ENCODE measurements at regions not wholly inside any gene's neighbourhood (a gene's known extent, or its start where the extent isn't known, plus 50 kb on each side); places are given as distances from the start of the nearest gene placed in this dataset.

DNA sequence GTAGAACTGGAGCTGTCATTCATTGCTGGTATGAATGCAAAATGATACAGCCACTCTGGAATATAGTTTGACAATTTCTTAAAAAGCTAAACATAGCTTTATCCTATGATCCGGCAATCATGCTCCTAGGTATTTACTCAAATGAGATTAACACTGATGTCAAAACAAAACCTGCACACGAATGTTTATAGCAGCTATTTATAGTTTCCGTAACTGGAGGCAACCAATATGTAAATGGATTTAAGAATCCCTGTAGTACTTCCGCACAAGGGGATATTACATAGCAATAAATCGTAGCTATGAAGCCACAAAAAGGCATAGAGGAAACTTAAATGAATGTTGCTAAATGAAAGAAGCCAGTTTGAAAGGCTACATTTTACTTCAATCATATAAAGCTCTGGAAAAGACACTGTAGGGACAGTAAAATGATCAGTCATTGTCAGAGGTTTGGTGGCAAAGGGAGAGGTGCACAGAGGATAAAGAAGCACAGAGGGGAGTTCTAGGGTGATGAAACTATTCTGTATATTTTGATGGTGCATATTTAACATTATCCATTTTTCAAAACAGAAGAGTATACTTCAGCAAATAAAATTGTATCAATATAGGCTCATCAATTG, 1893.0 kb upstream of the PCDH20 start:
- Histone ChIP-seq H3K4me1 (ENCODE audit: control insufficient read depth in 1 of 2, insufficient read depth in 2 of 2, low read length in 2 of 2) (no peaks in the 10 kb centered on the region), H3K27ac (ENCODE audit: low read depth, low read length) (no peak overlapping the region), H3K27me3 (ENCODE audit: insufficient read depth, low read length) (no peaks in the 10 kb centered on the region), H4K20me1 (ENCODE audit: insufficient read depth) (no peaks in the 10 kb centered on the region), H3K4me2 (ENCODE audit: low read length) (no peak overlapping the region), H2AFZ (ENCODE audit: low read depth, low read length, poor library complexity, severe bottlenecking) (no peak overlapping the region), H3K79me2 (ENCODE audit: insufficient read depth, low read length) (no peaks in the 10 kb centered on the region), H3K36me3 (ENCODE audit: control insufficient read depth in 1 of 2, insufficient read depth in 2 of 2, low read length in 2 of 2) (no peaks in the 10 kb centered on the region), H3K4me3 (replicated peaks in 1 of 2; ENCODE audit: low read depth in 1 of 2, low read length in 2 of 2) (no peak overlapping the region), H3K9me3 (ENCODE audit: control insufficient read depth in 1 of 2, insufficient read depth in 1 of 2, low read depth in 1 of 2, low read length in 2 of 2) (no peaks in the 10 kb centered on the region), H3K9me2 (ENCODE audit: insufficient read depth) (no peaks in the 10 kb centered on the region), H3K9ac (ENCODE audit: low read length) (no peak overlapping the region)
- POLR2A ChIA-PET, result no interaction called here
- ATAC-seq, result no peak
- CTCF ChIA-PET, result no interaction called here
- RAD21 ChIA-PET (ENCODE audit: low non-redundant PET in 1 of 2, low total read pairs in 2 of 2, uncharacterized antibody in 2 of 2, unreplicated experiment in 2 of 2), result no interaction called here
- DNase-seq (ENCODE audit: low read depth, low spot score), result no peak
- TF ChIP-seq EZH2 (IDR thresholded peaks at IDR 0.05), result no peak
- no peak for TF ChIP-seq EZH2phosphoT487 (IDR thresholded peaks at IDR 0.05; ENCODE audit: borderline replicate concordance)
- TF ChIP-seq, protein P1, sequence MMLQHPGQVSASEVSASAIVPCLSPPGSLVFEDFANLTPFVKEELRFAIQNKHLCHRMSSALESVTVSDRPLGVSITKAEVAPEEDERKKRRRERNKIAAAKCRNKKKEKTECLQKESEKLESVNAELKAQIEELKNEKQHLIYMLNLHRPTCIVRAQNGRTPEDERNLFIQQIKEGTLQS (IDR thresholded peaks at IDR 0.05), result no peak
- no peak for TF ChIP-seq POLR2A (IDR thresholded peaks at IDR 0.05; ENCODE audit: borderline replicate concordance, extremely low read depth, insufficient read depth, insufficient read length)
- TF ChIP-seq ZFX (IDR thresholded peaks at IDR 0.05), result no peak
- no peak for TF ChIP-seq EGR1 (IDR thresholded peaks at IDR 0.05; ENCODE audit: low read depth)
- TF ChIP-seq JUND (IDR thresholded peaks at IDR 0.05), result no peak
- TF ChIP-seq TCF7L2 (IDR thresholded peaks at IDR 0.05; ENCODE audit: borderline replicate concordance, extremely low read depth, insufficient read depth, insufficient read length), result no peak
- TF ChIP-seq CBX3 (IDR thresholded peaks at IDR 0.05; ENCODE audit: low read depth), result no peak
- TF ChIP-seq, protein P2, sequence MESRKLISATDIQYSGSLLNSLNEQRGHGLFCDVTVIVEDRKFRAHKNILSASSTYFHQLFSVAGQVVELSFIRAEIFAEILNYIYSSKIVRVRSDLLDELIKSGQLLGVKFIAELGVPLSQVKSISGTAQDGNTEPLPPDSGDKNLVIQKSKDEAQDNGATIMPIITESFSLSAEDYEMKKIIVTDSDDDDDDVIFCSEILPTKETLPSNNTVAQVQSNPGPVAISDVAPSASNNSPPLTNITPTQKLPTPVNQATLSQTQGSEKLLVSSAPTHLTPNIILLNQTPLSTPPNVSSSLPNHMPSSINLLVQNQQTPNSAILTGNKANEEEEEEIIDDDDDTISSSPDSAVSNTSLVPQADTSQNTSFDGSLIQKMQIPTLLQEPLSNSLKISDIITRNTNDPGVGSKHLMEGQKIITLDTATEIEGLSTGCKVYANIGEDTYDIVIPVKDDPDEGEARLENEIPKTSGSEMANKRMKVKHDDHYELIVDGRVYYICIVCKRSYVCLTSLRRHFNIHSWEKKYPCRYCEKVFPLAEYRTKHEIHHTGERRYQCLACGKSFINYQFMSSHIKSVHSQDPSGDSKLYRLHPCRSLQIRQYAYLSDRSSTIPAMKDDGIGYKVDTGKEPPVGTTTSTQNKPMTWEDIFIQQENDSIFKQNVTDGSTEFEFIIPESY (IDR thresholded peaks at IDR 0.05; ENCODE audit: extremely low read depth, insufficient replicate concordance, low read length), result no peak
- TF ChIP-seq, protein P3, sequence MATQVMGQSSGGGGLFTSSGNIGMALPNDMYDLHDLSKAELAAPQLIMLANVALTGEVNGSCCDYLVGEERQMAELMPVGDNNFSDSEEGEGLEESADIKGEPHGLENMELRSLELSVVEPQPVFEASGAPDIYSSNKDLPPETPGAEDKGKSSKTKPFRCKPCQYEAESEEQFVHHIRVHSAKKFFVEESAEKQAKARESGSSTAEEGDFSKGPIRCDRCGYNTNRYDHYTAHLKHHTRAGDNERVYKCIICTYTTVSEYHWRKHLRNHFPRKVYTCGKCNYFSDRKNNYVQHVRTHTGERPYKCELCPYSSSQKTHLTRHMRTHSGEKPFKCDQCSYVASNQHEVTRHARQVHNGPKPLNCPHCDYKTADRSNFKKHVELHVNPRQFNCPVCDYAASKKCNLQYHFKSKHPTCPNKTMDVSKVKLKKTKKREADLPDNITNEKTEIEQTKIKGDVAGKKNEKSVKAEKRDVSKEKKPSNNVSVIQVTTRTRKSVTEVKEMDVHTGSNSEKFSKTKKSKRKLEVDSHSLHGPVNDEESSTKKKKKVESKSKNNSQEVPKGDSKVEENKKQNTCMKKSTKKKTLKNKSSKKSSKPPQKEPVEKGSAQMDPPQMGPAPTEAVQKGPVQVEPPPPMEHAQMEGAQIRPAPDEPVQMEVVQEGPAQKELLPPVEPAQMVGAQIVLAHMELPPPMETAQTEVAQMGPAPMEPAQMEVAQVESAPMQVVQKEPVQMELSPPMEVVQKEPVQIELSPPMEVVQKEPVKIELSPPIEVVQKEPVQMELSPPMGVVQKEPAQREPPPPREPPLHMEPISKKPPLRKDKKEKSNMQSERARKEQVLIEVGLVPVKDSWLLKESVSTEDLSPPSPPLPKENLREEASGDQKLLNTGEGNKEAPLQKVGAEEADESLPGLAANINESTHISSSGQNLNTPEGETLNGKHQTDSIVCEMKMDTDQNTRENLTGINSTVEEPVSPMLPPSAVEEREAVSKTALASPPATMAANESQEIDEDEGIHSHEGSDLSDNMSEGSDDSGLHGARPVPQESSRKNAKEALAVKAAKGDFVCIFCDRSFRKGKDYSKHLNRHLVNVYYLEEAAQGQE (IDR thresholded peaks at IDR 0.05; ENCODE audit: low read depth), result no peak
- no TSS peak for BruUV-seq (replicated peaks)
- intact Hi-C loops (cut with micrococcal nuclease), result no loop called here

Data from HCT116 (cell line).